OCI-LY3 (cell line): ENCODE measurements at regions not wholly inside any gene's neighbourhood (a gene's known extent, or its start where the extent isn't known, plus 50 kb on each side); places are given as distances from the start of the nearest gene placed in this dataset.

Source experiments
- H2AFZ ChIP-seq: fragments of 200-600, 300-600 bp; shearing (Covaris generic); 2 replicates; pipeline ENCODE4 v1.6.0; 2014; ENCODE audit warnings: antibody characterized with exemption, low read depth, low read length
- H3K27ac ChIP-seq: fragments of 200-600, 300-600 bp; sonication (generic); 2 replicates; pipeline ENCODE4 v1.5.1; 2014; ENCODE audit warnings: mild to moderate bottlenecking, low read length, moderate library complexity, mixed read lengths
- H3K27me3 ChIP-seq: fragments of 200-600, 300-600 bp; sonication (generic); 2 replicates; pipeline ENCODE4 v1.6.1; 2014; ENCODE audit warnings: low read depth, low read length, mixed read lengths
- H3K36me3 ChIP-seq: fragments of 200-600, 300-600 bp; sonication (generic); replicated peaks from 2 replicates; pipeline ENCODE3; 2014; ENCODE audit warnings: low read depth, low read length, mixed read lengths
- H3K4me1 ChIP-seq: fragments of 300-600, 200-600 bp; sonication (generic); 2 replicates; pipeline ENCODE4 v1.6.1; 2014; ENCODE audit warnings: low read length, mixed read lengths
- H3K4me2 ChIP-seq: fragments of 200-600, 300-600 bp; sonication (generic); 2 replicates; pipeline ENCODE4 v1.6.1; 2014; ENCODE audit warnings: low read length, mixed read lengths
- H3K4me3 ChIP-seq: fragments of 300-600, 200-600 bp; sonication (generic); 2 replicates; pipeline ENCODE4 v1.5.1; 2014; ENCODE audit warnings: antibody characterized with exemption, mild to moderate bottlenecking, low read length, moderate library complexity
- H3K79me2 ChIP-seq: fragments of 300-600, 200-600 bp; shearing (Covaris generic); 2 replicates; pipeline ENCODE4 v1.6.1; 2014; ENCODE audit warnings: mild to moderate bottlenecking, low read length, mixed read lengths
- H3K9ac ChIP-seq: fragments of 300-600, 200-600 bp; shearing (Covaris generic); 2 replicates; pipeline ENCODE4 v1.6.0; 2014; ENCODE audit warnings: mild to moderate bottlenecking, low read length, moderate library complexity
- H3K9me3 ChIP-seq: fragments of 200-600, 300-600 bp; shearing (Covaris generic); 2 replicates; pipeline ENCODE4 v1.6.1; 2014; ENCODE audit warnings: low read length, mixed read lengths; ENCODE audit not compliant: insufficient read depth
- H4K20me1 ChIP-seq: fragments of 200-600, 300-600 bp; sonication (generic); 2 replicates; pipeline ENCODE4 v1.6.1; 2016; ENCODE audit warnings: low read length, mixed read lengths; ENCODE audit not compliant: insufficient read depth
- EZH2phosphoT487 ChIP-seq: fragments of 200-600 bp; shearing (Covaris generic); IDR thresholded peaks from 2 replicates; pipeline ENCODE4 v1.6.1; 2018; ENCODE audit warnings: antibody characterized with exemption, mixed run types, low read depth
- TF ChIP-seq, protein P1 (sequence below): fragments of 200-600, 300-600 bp; sonication (generic); IDR thresholded peaks from 2 replicates; pipeline ENCODE4 v1.5.1; 2014; ENCODE audit warnings: antibody characterized with exemption, low read length, low read depth

DNA sequence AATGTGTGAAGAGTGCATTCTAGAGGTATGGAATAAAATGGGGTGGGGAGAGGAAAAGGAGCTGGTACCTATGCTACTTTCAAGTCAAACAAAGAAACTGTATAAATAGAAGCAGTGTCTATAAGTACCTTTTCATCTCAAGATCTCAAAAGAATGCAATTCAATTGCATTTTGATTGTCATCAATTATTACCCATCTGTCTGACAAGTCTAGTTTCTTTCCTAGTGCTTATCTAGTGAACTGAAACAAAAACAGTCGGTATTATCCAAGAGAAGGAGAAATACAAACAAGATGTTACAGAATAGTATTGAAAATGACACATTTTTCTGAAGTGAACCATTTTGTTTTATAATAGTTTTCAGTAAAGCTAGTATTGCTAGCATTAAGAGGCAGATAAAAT lies 754.5 kb upstream of the LRRN3 start:
- no peak for TF ChIP-seq EZH2phosphoT487
- TF ChIP-seq, protein P1, sequence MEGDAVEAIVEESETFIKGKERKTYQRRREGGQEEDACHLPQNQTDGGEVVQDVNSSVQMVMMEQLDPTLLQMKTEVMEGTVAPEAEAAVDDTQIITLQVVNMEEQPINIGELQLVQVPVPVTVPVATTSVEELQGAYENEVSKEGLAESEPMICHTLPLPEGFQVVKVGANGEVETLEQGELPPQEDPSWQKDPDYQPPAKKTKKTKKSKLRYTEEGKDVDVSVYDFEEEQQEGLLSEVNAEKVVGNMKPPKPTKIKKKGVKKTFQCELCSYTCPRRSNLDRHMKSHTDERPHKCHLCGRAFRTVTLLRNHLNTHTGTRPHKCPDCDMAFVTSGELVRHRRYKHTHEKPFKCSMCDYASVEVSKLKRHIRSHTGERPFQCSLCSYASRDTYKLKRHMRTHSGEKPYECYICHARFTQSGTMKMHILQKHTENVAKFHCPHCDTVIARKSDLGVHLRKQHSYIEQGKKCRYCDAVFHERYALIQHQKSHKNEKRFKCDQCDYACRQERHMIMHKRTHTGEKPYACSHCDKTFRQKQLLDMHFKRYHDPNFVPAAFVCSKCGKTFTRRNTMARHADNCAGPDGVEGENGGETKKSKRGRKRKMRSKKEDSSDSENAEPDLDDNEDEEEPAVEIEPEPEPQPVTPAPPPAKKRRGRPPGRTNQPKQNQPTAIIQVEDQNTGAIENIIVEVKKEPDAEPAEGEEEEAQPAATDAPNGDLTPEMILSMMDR: no peak
- H3K4me3 ChIP-seq: no peak overlapping the region
- no peaks in the 10 kb centered on the region for H3K9me3 ChIP-seq

GRCh38 chr7:110337646-110338045 lies 753.3 kb upstream of the LRRN3 start:
- Histone ChIP-seq H4K20me1 (no peaks in the 10 kb centered on the region), H3K27ac (no peak overlapping the region), H3K79me2 (no peaks in the 10 kb centered on the region)

More for the DNA sequence above, 754.5 kb upstream of the LRRN3 start:
- no peaks in the 10 kb centered on the region for H3K4me1 ChIP-seq
- H3K36me3 ChIP-seq: no peaks in the 10 kb centered on the region
- H3K27ac ChIP-seq: no peak overlapping the region
- H4K20me1 ChIP-seq: no peaks in the 10 kb centered on the region
- H3K9ac ChIP-seq: no peak overlapping the region
- no peaks in the 10 kb centered on the region for H3K27me3 ChIP-seq
- H3K79me2 ChIP-seq: no peaks in the 10 kb centered on the region
- H3K4me2 ChIP-seq: no peak overlapping the region
- no peak overlapping the region for H2AFZ ChIP-seq

DNA sequence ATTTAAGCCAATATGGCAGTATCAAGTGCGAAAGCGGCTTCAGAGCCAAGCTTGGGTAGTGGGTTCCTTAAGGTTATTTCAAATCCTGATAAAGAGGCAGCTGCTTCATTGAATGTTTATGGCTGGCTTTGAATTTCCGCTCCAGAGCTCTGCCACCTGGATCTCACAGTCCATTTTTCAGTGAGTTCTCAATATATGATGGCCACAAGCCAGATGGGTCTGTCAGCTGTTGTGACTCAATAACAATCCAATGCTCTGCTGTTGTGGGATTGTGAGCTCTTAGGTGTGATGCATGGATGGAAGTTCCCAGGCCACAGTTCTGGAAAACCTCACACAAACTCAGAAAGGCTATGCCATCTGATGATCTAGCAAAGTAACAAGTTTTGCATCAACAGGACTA lies 743.8 kb upstream of the LRRN3 start:
- Histone ChIP-seq H3K36me3 (no peaks in the 10 kb centered on the region), H3K4me1 (no peaks in the 10 kb centered on the region), H3K27ac (no peak overlapping the region), H3K4me2 (no peak overlapping the region), H3K4me3 (no peak overlapping the region), H3K9me3 (no peaks in the 10 kb centered on the region), H3K9ac (no peak overlapping the region), H3K79me2 (no peaks in the 10 kb centered on the region), H4K20me1 (no peaks in the 10 kb centered on the region), H3K27me3 (no peaks in the 10 kb centered on the region), H2AFZ (no peak overlapping the region)
- TF ChIP-seq, protein P1: no peak
- no peak for TF ChIP-seq EZH2phosphoT487

More at GRCh38 chr7:110337646-110338045, 753.3 kb upstream of the LRRN3 start:
- no peak for TF ChIP-seq EZH2phosphoT487
- TF ChIP-seq, protein P1: no peak
- Histone ChIP-seq H3K36me3 (no peaks in the 10 kb centered on the region), H3K4me3 (no peak overlapping the region), H3K9ac (no peak overlapping the region), H3K27me3 (no peaks in the 10 kb centered on the region), H3K4me2 (no peak overlapping the region), H2AFZ (no peak overlapping the region), H3K4me1 (no peaks in the 10 kb centered on the region), H3K9me3 (no peaks in the 10 kb centered on the region)

- no peak overlapping the region for H3K27ac ChIP-seq
- no peaks in the 10 kb centered on the region for H4K20me1 ChIP-seq
- H3K4me2 ChIP-seq: no peak overlapping the region
- no peaks in the 10 kb centered on the region for H3K9me3 ChIP-seq
- H2AFZ ChIP-seq: no peak overlapping the region
- TF ChIP-seq, protein P1: no peak
- no peak for TF ChIP-seq EZH2phosphoT487
- no peaks in the 10 kb centered on the region for H3K4me1 ChIP-seq
- H3K4me3 ChIP-seq: no peak overlapping the region
- H3K27me3 ChIP-seq: no peaks in the 10 kb centered on the region
- H3K36me3 ChIP-seq: no peaks in the 10 kb centered on the region
- H3K9ac ChIP-seq: no peak overlapping the region
- H3K79me2 ChIP-seq: no peaks in the 10 kb centered on the region
These were observed 734.5 kb upstream of the LRRN3 start for GRCh38 chr7:110356438-110356837.
